ENCODE measurements at regions not wholly inside any gene's neighbourhood (a gene's known extent, or its start where the extent isn't known, plus 50 kb on each side); places are given as distances from the start of the nearest gene placed in this dataset.

GRCh38 chr17:77476931-77477805 lies 336.4 kb downstream of the SEC14L1 start:
- DNase-seq: peak; percentile 62

DNA sequence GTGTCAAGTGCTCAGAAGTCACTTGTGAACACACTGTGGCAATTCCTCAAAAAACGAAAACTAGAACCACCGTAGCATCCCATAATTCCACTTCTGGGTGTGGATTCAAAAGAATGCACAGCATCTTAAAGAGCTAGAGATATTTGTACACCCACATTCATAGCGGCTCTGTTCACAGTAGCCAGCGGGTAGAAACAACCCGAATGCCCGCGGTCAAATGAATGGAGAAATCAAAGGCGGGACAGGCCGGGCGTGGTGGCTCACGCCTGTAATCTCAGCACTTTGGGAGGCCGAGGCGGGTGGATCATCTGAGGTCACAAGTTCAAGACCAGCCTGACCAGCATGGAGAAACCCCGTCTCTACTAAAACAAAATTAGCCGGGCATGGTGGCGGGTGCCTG lies 337.5 kb downstream of the SEC14L1 start:
- no peak for DNase-seq

GRCh38 chr17:77478899-77479298 lies 338.1 kb downstream of the SEC14L1 start:
- DNase-seq: no peak

DNA sequence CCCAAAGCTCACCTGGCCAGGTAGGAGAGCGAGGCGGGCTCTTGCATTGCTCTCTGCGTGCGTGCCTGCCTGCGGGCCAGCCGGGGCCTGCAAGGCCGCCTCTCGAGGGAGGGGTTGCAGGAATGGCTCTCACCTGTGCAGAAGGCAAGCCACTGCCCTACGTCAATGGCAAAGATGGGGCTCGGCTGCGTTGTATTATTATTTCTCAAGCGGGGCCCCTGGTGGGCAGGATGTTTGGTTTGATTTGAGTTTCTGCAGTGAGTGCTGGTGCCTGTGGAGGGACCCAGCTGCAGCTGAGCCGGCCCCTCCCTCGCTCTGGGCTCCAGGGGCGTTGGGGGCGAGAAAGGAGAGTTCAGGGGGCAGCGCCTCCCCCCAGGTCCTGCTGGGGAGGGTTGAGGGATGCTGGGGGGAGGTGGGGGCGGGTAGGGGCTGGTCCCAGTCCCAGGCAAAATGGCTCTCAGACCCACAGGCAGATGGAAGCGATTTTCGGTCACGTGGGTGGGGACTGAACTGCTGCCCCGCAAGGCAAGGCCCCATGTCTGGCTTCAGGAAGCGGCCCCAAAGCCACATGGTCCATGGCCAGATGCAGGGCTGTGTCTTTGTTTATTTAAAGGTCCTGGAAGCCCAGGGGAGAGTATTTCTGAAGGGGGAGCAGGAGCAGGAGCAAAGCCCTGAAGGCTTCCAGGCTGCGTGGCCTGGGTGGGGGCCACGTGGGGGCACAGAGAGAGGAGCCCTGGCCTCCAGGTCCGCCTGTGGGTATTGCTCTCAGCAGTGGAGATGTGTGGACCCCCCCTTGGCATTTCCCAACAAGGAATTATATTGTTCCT lies 338.8 kb downstream of the SEC14L1 start:
- no peak for DNase-seq

- no peak for DNase-seq
These were observed 339.4 kb downstream of the SEC14L1 start for GRCh38 chr17:77480199-77480508.

- no peak for DNase-seq
These were observed 339.9 kb downstream of the SEC14L1 start for GRCh38 chr17:77480509-77481215.

DNA sequence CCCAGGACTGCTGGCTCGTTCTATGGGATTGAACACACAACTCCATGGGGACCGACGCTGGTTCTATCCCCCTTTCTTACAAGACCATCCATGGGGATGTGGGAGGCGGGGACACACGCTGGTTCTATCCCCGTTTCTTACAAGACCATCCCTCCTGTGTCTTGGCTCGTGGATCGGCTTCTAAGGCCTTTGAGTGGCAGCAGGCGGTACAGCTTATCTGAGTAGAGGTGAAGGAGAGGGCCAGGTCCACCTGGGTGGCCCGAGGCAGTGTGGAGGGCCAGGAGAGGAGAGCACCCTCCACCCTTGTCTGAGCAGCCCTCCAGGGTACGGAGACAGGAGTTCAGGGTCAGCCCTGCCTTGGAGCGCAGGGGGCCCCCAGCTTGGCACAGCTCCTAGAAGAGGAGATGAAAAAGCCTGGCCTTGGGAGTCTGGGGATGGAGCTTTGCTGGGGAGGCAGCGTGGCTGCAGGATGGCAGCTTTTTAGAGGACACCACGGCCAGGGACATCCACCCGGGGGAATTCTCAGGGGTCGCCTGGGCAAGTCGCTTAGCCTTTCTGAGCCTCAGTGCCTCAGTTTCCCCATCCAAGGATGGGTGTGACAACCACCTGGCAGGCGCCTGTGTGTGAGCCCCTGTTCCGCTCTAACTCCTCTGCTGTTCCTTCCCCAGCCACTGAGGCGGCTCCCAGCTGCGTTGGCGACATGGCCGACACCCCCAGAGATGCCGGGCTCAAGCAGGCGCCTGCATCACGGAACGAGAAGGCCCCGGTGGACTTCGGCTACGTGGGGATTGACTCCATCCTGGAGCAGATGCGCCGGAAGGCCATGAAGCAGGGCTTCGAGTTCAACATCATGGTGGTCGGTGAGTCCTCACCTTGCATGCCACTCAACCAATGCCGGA lies 341.0 kb downstream of the SEC14L1 start:
- DNase-seq: no peak

DNA sequence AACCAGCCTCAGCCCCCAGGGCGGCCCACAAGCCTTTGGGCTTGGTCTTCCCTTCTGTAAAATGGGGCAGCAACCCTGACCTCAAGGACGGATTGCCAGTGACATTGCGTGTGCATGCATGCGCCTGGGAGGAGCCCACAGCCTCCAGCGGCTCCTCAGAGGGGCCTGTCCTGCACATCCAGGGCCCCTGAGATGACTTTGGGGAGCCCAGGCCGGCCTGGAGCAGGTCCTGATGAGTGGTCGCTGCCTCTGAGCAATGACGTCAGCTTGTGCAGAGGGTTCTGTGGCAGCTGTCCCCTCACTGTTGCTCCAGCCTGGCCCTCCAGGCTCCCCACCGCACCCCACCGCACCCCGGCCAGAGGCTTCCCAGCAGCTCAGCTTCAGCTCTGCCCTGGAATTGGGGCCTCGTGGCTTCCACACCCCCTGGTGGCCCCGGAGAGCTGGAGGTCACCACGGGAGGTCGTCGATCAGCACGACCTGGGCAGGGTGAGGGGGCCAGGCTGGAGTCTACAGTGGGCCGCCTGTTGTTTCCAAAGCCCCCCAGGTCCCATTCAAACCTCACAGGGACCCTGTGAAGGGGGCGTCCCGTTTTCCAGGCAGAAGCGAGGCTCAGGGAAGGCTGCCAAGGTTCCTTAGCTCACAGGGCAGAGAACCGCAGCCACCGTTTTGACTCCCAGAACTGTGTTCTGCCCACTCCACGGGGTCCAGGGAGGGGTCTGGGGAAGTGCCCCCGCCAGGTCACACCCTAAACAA lies 341.8 kb downstream of the SEC14L1 start:
- no peak for DNase-seq

GRCh38 chr17:77483128-77483598 lies 342.4 kb downstream of the SEC14L1 start:
- DNase-seq: no peak

DNA sequence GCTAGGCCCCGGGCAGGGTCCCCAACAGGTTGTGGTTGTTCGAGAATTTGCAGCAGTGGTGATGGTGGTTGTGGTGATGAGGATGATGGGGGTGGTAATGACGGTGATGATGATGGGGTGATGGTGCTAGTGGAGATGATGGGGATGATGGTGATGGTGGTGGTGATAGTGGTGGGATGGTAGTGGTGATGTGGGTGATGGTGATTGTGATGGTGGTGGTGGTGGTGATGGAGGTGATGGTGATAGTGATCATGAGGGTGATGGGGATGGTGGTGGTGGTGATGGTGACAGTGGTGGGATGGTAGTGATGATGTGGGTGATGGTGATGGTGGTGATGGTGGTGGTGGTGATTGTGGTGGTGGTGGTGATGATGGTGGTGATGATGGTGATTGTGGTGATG lies 343.3 kb downstream of the SEC14L1 start:
- no peak for DNase-seq

DNA sequence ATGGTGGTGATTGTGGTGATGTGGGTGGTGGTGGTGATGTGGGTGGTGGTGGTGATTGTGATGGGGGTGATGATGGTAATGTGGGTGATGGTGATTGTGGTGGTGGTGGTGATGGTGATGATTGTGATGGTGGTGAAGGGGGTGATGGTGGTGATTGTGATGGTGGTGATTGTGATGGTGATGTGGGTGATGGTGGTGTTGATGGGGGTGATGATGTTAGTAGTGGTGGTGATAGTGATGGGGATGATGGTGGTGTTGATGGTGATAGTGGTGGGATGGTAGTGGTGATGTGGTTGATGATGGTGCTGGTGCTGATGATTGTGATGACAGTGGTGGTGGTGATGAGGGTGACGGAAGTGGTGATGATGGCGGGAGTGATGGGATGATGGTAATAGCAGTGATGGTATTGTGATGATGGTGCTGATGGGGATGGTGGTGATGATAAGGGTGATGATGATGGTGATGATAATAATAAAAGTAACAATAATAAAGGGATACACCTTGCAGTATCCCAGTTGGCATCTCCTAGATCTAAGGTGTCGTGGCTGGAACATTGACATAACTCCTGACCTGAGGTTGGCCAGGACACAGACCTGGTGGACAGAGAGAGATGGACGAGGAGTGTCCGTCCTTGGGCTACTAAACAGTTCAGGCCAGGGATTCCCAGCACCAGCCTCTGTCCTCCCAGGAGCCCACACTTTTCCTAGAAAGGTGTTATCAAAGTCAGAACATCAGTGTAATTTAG lies 344.5 kb downstream of the SEC14L1 start:
- DNase-seq: no peak

GRCh38 chr17:77487211-77487629 lies 346.5 kb downstream of the SEC14L1 start:
- no peak for DNase-seq

- DNase-seq: no peak
These were observed 347.1 kb downstream of the SEC14L1 start for GRCh38 chr17:77487677-77488530.

DNA sequence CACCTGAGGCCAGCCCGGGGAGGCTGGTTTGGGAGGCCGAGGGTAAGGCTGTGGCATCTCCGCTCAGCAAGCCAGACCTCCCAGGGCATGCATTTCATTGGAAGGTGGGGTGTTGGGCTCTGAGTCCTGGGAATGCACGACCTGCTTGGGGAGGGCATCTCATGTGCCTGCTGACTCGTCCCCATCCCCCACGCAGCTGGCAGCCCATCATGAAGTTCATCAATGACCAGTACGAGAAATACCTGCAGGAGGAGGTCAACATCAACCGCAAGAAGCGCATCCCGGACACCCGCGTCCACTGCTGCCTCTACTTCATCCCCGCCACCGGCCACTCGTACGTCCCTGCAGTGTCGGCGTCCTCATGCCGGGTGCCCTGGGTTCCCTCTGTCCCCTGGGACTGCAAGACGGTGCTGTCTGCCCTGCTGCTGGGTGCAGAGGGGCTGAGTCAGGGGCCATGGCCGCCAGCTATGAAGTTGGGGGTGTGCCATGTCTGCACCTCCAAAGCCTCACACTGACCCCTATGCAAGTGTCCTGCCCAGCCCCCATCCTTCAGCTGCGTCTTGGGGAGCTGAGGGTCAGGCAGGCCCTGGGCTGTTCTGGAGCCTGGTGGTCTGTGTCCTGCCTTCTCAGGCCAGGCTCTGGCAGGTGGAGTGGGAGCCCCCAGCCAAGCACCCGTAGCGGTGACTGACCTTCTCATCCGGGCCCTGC lies 347.9 kb downstream of the SEC14L1 start:
- DNase-seq: no peak

GRCh38 chr17:77489239-77489892 lies 348.6 kb downstream of the SEC14L1 start:
- DNase-seq: no peak

GRCh38 chr17:77489893-77490255 lies 349.1 kb downstream of the SEC14L1 start:
- peak; percentile 60 for DNase-seq

DNA sequence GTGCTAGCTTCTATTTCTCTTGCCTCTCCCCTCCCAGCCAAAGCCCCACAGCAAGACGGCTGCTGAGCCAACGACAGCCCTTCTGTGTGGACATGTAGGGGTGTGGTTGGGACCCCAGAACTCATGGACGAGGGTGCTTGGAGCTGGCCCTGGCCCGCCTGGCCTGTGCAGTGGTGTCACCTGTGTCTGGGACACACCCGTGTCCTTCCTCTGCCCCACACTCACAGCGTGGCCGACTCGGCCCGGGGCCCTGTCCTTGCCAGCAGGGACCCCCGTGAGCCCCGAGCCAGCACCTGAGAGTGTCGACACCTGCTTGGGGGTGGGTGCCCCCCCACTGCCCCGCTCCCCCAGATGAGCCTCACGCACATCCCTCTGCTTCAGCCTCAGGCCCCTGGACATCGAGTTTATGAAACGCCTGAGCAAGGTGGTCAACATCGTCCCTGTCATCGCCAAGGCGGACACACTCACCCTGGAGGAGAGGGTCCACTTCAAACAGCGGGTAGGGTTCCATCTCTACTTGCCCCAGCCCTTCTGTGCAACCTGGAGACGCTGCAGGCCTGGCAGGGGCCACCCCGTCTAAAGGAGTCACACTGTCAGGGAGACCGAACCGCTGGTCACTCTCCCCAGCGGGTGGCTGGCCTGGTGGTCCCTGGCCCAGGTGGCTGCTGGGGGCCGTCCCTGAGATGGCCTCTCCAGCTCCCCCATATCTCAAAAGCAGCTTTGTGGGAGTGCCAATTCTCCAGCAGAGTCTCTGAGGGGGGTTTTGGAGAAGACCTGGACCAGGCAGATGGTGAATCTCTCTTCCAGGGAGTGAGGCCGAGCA lies 349.8 kb downstream of the SEC14L1 start:
- DNase-seq: no peak

Measured in occipital lobe (tissue), 1 donor.